CD4-positive, alpha-beta memory T cell (primary cell): ENCODE measurements at regions not wholly inside any gene's neighbourhood (a gene's known extent, or its start where the extent isn't known, plus 50 kb on each side); places are given as distances from the start of the nearest gene placed in this dataset.

Experiments
- CTCF ChIA-PET: fragments of 350-600 bp; sonication (Branson Sonifier 250); formaldehyde crosslinking; loops from one replicate; lab custom pipeline; 2021; ENCODE audit warnings: inconsistent platforms; ENCODE audit not compliant: partially characterized antibody; lab: Charles Lee
- POLR2A ChIA-PET: fragments of 350-600 bp; sonication (Branson Sonifier 250); formaldehyde crosslinking; loops from one replicate; lab custom pipeline; 2021; ENCODE audit not compliant: partially characterized antibody; lab: Charles Lee
- DNase-seq, 5 donors: peaks; one replicate each; pipeline versions ENCODE4 v3.0.0 to v3.0.0-alpha.2; 2020 to 2022; ENCODE audit warnings: mixed read lengths in 1 of 5
- H3K27ac ChIP-seq: one replicate; pipeline ENCODE4 v1.7.0; 2013; ENCODE audit warnings: low read depth, low read length
- H3K27me3 ChIP-seq: 2 replicates; pipeline ENCODE4 v1.7.0; 2013; ENCODE audit warnings: mild to moderate bottlenecking, low read length, moderate library complexity; ENCODE audit not compliant: insufficient read depth
- H3K36me3 ChIP-seq: 2 replicates; pipeline ENCODE4 v1.7.0; 2013; ENCODE audit warnings: mild to moderate bottlenecking, low read length, moderate library complexity; ENCODE audit not compliant: insufficient read depth
- H3K4me1 ChIP-seq: 2 replicates; pipeline ENCODE4 v1.7.0; 2013; ENCODE audit warnings: mild to moderate bottlenecking, low read length, moderate library complexity; ENCODE audit not compliant: insufficient read depth
- H3K4me3 ChIP-seq, 2 donors: one replicate each; pipeline ENCODE4 v1.7.0; 2013; ENCODE audit warnings: low read length in 2 of 2, mild to moderate bottlenecking in 1 of 2
- H3K9me3 ChIP-seq, 2 donors: one replicate each; pipeline ENCODE4 v1.7.0; 2013; ENCODE audit warnings: low read length in 2 of 2, control low read depth in 1 of 2; ENCODE audit not compliant: control insufficient read depth in 1 of 2
- H3K27ac Mint-ChIP-seq, 7 donors: one replicate each; pipeline ENCODE4 v1.8.0; 2020 to 2021; ENCODE audit warnings: mixed read lengths in 7 of 7, mild to moderate bottlenecking in 6 of 7, inconsistent platforms in 3 of 7, moderate library complexity in 3 of 7
- H3K27me3 Mint-ChIP-seq, 2 donors: one replicate each; pipeline ENCODE4 v1.8.0; 2020 to 2021; ENCODE audit warnings: mixed read lengths in 2 of 2
- H3K36me3 Mint-ChIP-seq, 2 donors: one replicate each; pipeline ENCODE4 v1.8.0; 2020 to 2021; ENCODE audit warnings: mixed read lengths in 2 of 2, inconsistent platforms in 1 of 2, mild to moderate bottlenecking in 1 of 2
- H3K4me1 Mint-ChIP-seq, 4 donors: one replicate each; pipeline ENCODE4 v1.8.0; 2020 to 2021; ENCODE audit warnings: mixed read lengths in 4 of 4, mild to moderate bottlenecking in 1 of 4
- H3K4me3 Mint-ChIP-seq, 8 donors: one replicate each; pipeline ENCODE4 v1.8.0; 2020 to 2021; ENCODE audit warnings: mixed read lengths in 8 of 8, mild to moderate bottlenecking in 7 of 8, moderate library complexity in 6 of 8, inconsistent platforms in 3 of 8
- H3K9me3 Mint-ChIP-seq, 8 donors: one replicate each; pipeline ENCODE4 v1.8.0; 2020 to 2021; ENCODE audit warnings: mixed read lengths in 8 of 8, mild to moderate bottlenecking in 5 of 8, inconsistent platforms in 3 of 8, moderate library complexity in 1 of 8
- intact Hi-C: fragments of 100-400 bp; cut with micrococcal nuclease; formaldehyde crosslinking; loops from one replicate; pipeline ENCODE4 v1.15.1; 2023

DNA sequence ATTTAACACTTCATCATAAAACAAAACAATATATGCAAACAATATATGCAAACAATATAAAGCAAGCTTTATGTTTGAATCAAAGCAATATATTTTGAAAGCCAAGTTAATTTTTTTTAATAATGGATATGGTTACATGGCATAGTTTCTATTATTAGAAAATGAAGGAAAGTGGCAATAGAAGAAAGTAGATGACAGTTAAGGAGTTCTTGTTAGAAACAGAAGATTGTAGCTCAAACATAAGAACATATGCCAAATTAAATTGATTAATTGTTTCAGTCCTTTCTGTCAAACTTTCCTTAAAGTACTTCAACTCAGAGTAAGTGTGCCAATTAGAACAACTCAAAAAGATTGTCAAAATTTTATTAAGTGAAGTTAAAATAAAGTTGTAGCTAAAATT lies 1248.3 kb downstream of the SLC16A7 start:
- Mint-ChIP-seq H3K36me3 (no peaks in the 10 kb centered on the region), H3K4me1 (no peaks in the 10 kb centered on the region), H3K4me3 (no peak overlapping the region), H3K27ac (no peak overlapping the region), H3K9me3 (peaks cover 0 to 7% (median 3%) of the 10 kb centered on the region in 8 donors), H3K27me3 (no peaks in the 10 kb centered on the region)
- H3K4me3 ChIP-seq: no peak overlapping the region
- intact Hi-C loops: no loop called here
- no peak overlapping the region for H3K27ac ChIP-seq
- H3K4me1 ChIP-seq: no peaks in the 10 kb centered on the region
- no peak for DNase-seq
- CTCF ChIA-PET: no interaction called here
- H3K9me3 ChIP-seq: peaks cover 0 to 4% of the 10 kb centered on the region in 2 donors
- H3K27me3 ChIP-seq: no peaks in the 10 kb centered on the region
- H3K36me3 ChIP-seq: no peaks in the 10 kb centered on the region
- POLR2A ChIA-PET: no interaction called here

DNA sequence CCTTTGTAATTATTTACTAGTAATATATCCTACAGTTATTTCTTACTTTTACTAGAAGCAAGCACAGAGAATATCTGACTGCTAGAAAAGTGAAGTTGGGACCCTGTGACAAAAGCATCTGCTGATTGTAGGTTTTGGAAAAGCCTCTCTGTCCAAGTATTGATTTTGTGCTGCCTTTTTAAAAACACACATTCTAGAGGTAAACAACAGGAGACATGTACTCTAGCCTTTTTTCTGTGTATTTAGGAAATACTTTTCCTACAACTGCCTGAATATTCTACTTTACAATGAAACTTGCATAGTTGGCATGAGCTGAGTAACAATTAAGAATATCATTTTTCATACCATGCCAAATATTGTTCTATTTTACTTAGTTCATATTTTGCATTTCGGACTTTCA lies 1249.0 kb downstream of the SLC16A7 start:
- ChIA-PET CTCF (no interaction called here), POLR2A (no interaction called here)
- no peaks in the 10 kb centered on the region for H3K27me3 ChIP-seq
- no peaks in the 10 kb centered on the region for H3K9me3 ChIP-seq
- H3K4me3 ChIP-seq: no peak overlapping the region
- Mint-ChIP-seq H3K4me1 (no peaks in the 10 kb centered on the region), H3K27ac (no peak overlapping the region), H3K4me3 (no peak overlapping the region), H3K9me3 (peaks cover 0 to 7% (median 3%) of the 10 kb centered on the region in 8 donors), H3K36me3 (no peaks in the 10 kb centered on the region), H3K27me3 (no peaks in the 10 kb centered on the region)
- DNase-seq: no peak
- intact Hi-C loops: no loop called here
- no peaks in the 10 kb centered on the region for H3K4me1 ChIP-seq
- H3K36me3 ChIP-seq: no peaks in the 10 kb centered on the region
- H3K27ac ChIP-seq: no peak overlapping the region

DNA sequence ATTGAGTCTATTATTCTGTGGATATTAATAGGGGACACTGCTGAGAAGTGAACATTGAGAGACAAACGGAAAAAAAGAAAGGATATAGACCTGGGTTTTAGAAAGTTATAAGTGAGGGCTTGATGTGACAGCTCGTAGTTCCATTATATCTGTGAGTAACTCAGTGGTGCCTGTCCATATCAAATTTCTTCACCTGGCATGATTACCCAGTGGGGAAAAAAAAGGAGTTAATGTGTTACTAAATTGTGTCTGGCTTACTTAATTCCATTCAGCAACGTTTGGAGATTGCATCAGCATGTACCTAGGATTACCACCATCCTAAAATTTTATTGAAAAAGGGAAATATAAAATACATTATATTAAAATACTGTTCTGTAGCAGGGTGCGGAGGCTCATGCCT lies 1249.9 kb downstream of the SLC16A7 start:
- Mint-ChIP-seq H3K27ac (no peak overlapping the region), H3K27me3 (no peaks in the 10 kb centered on the region), H3K4me3 (no peak overlapping the region), H3K36me3 (no peaks in the 10 kb centered on the region), H3K9me3 (peaks cover 0 to 7% (median 2%) of the 10 kb centered on the region in 8 donors), H3K4me1 (no peaks in the 10 kb centered on the region)
- intact Hi-C loops: no loop called here
- no peak for DNase-seq
- POLR2A ChIA-PET: no interaction called here
- CTCF ChIA-PET: no interaction called here
- no peaks in the 10 kb centered on the region for H3K4me1 ChIP-seq
- H3K27ac ChIP-seq: no peak overlapping the region
- no peak overlapping the region for H3K4me3 ChIP-seq
- H3K27me3 ChIP-seq: no peaks in the 10 kb centered on the region
- H3K36me3 ChIP-seq: no peaks in the 10 kb centered on the region
- no peaks in the 10 kb centered on the region for H3K9me3 ChIP-seq

DNA sequence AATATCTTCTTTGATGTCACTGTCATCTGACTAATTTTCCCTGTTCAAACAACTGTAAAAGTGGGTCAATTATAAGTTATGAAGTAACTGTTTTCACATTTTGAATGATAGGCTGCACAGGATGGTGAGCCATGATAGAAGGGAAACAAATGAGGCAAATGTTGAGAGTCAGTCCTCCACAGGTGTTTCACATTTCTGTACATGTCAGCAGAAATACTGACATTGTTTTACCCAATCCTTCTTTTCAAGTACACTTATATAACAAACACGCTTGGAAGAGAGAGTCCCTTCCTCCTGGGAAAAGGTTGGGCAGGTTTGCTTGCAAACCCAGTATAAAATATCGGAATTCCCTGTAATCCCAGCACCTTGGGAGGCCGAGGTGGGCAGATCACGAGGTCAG lies 1251.5 kb downstream of the SLC16A7 start:
- no peaks in the 10 kb centered on the region for H3K36me3 Mint-ChIP-seq
- H3K27me3 Mint-ChIP-seq: no peaks in the 10 kb centered on the region
- H3K36me3 ChIP-seq: no peaks in the 10 kb centered on the region
- ChIA-PET CTCF (no interaction called here), POLR2A (no interaction called here)
- no peak overlapping the region for H3K4me3 Mint-ChIP-seq
- no peaks in the 10 kb centered on the region for H3K27me3 ChIP-seq
- H3K27ac ChIP-seq: no peak overlapping the region
- H3K4me3 ChIP-seq: no peak overlapping the region
- peaks cover 0 to 7% (median 3%) of the 10 kb centered on the region in 8 donors for H3K9me3 Mint-ChIP-seq
- H3K27ac Mint-ChIP-seq: no peak overlapping the region
- no peak for DNase-seq
- no peaks in the 10 kb centered on the region for H3K4me1 Mint-ChIP-seq
- H3K4me1 ChIP-seq: no peaks in the 10 kb centered on the region
- intact Hi-C loops: no loop called here
- H3K9me3 ChIP-seq: no peaks in the 10 kb centered on the region

DNA sequence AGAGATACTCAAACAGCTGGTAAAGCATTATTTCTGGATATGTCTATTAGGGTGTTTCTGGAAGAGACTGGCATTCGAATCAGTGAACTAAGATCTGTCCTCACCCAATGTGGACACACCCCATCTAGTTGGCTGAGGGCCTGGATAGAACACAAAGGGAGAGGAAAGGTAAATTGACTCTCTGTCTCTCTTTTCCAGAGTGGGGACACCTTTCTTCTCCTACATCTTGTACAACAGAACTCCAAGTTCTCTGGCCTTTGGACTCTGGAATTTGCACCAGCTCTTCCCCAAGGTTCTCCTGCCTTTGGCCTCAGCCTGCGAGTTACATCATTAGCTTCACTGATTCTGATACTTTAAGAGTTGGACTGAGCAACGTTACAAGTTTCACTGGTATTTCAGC lies 1253.9 kb downstream of the SLC16A7 start:
- no peaks in the 10 kb centered on the region for H3K27me3 Mint-ChIP-seq
- H3K36me3 ChIP-seq: no peaks in the 10 kb centered on the region
- H3K4me3 ChIP-seq: no peak overlapping the region
- H3K4me1 ChIP-seq: no peaks in the 10 kb centered on the region
- no peak overlapping the region for H3K4me3 Mint-ChIP-seq
- CTCF ChIA-PET: no interaction called here
- no peaks in the 10 kb centered on the region for H3K36me3 Mint-ChIP-seq
- H3K9me3 ChIP-seq: no peaks in the 10 kb centered on the region
- H3K4me1 Mint-ChIP-seq: no peaks in the 10 kb centered on the region
- intact Hi-C loops: no loop called here
- peaks cover 0 to 7% (median 4%) of the 10 kb centered on the region in 8 donors for H3K9me3 Mint-ChIP-seq
- no peaks in the 10 kb centered on the region for H3K27me3 ChIP-seq
- POLR2A ChIA-PET: no interaction called here
- no peak overlapping the region for H3K27ac Mint-ChIP-seq
- no peak for DNase-seq
- H3K27ac ChIP-seq: no peak overlapping the region

DNA sequence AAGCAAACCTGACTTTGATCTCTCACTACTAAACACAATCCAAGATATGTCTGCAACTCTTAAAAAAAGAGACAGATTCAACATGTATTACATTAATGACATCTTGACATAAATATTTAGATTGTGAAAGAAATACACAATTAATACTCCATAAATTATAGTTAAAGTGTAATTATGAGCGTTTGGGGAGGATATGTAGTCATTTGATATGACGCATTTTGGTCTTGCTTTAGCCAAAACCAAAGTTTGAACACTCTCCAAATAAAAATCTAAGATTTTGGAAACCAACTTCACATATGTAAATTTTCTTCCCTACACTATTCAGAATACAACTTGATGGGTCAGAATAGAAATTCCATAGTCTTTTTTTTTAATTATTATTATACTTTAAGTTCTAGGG lies 1257.6 kb downstream of the SLC16A7 start:
- ChIA-PET POLR2A (no interaction called here), CTCF (no interaction called here)
- Mint-ChIP-seq H3K27me3 (no peaks in the 10 kb centered on the region), H3K36me3 (no peaks in the 10 kb centered on the region), H3K4me1 (no peaks in the 10 kb centered on the region), H3K27ac (no peak overlapping the region), H3K4me3 (no peak overlapping the region), H3K9me3 (peaks cover 0 to 9% (median 4%) of the 10 kb centered on the region in 8 donors)
- no peak overlapping the region for H3K4me3 ChIP-seq
- H3K36me3 ChIP-seq: no peaks in the 10 kb centered on the region
- H3K4me1 ChIP-seq: no peaks in the 10 kb centered on the region
- DNase-seq: no peak
- no peaks in the 10 kb centered on the region for H3K9me3 ChIP-seq
- H3K27ac ChIP-seq: no peak overlapping the region
- intact Hi-C loops: no loop called here
- no peaks in the 10 kb centered on the region for H3K27me3 ChIP-seq

DNA sequence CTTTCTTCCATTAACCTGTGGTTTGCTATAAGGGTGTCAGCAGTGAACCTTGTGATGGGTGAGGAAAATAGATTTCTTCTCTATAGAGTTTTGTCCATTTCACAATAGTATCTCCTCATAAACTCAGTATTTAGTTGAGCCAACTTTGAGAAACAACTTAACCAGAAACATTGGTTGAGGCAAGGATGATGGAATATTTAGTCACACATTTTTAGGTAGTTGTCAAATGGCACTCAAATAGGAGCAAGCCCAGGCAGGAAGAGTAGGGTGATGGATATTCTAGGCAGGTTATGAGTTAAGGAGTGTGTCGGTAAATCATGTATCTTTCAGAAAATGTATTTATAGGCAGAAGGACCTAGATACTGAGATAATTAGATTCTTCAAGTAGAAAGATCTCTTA lies 1267.6 kb downstream of the SLC16A7 start:
- no peaks in the 10 kb centered on the region for H3K4me1 ChIP-seq
- Mint-ChIP-seq H3K9me3 (peaks cover 0 to 8% (median under 1%) of the 10 kb centered on the region in 8 donors), H3K27ac (no peak overlapping the region), H3K36me3 (no peaks in the 10 kb centered on the region), H3K27me3 (no peaks in the 10 kb centered on the region), H3K4me3 (no peak overlapping the region), H3K4me1 (no peaks in the 10 kb centered on the region)
- H3K27me3 ChIP-seq: no peaks in the 10 kb centered on the region
- H3K9me3 ChIP-seq: no peaks in the 10 kb centered on the region
- no peak overlapping the region for H3K4me3 ChIP-seq
- no peaks in the 10 kb centered on the region for H3K36me3 ChIP-seq
- H3K27ac ChIP-seq: no peak overlapping the region
- DNase-seq: no peak
- CTCF ChIA-PET: no interaction called here
- intact Hi-C loops: no loop called here
- POLR2A ChIA-PET: no interaction called here

DNA sequence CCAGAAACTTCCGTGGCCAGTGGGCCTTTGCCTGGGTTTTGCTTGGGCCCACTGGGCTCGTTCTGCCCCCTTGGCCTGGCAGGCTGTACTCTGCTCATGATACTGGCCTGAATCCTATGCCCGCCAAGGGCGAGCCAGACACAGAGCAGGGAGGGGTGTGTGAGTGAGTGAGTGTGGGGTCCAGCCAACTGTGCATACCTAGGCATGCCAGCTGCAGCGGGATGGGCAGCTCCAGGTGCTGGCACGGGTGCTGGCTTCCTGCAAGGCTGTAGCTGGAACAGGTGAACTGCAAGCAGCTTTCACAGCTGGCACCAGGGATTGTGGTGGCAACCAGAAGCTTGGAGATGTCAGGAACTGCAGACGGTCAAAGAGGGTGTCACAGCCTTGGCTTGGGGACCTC lies 1276.4 kb downstream of the SLC16A7 start:
- no peaks in the 10 kb centered on the region for H3K27me3 Mint-ChIP-seq
- Histone ChIP-seq H3K27ac (no peak overlapping the region), H3K9me3 (no peaks in the 10 kb centered on the region)

More for the DNA sequence above, 1276.4 kb downstream of the SLC16A7 start:
- Histone ChIP-seq H3K27me3 (no peaks in the 10 kb centered on the region), H3K4me1 (no peaks in the 10 kb centered on the region), H3K36me3 (no peaks in the 10 kb centered on the region), H3K4me3 (no peak overlapping the region)
- Mint-ChIP-seq H3K4me3 (no peak overlapping the region), H3K4me1 (no peaks in the 10 kb centered on the region), H3K9me3 (peaks cover 0 to 8% (median 5%) of the 10 kb centered on the region in 8 donors), H3K27ac (no peak overlapping the region), H3K36me3 (no peaks in the 10 kb centered on the region)
- ChIA-PET CTCF (no interaction called here), POLR2A (no interaction called here)
- no peak for DNase-seq
- intact Hi-C loops: no loop called here
